OCI-LY7 (cell line): ENCODE measurements at regions not wholly inside any gene's neighbourhood (a gene's known extent, or its start where the extent isn't known, plus 50 kb on each side); places are given as distances from the start of the nearest gene placed in this dataset.

Experiments used
- BruUV-seq: library from RNA; stranded (reverse); fragments of 400-500 nt; replicated peaks from 2 replicates; lab custom pipeline; 2021; lab: Mats Ljungman, UMichigan
- CTCF ChIA-PET: fragments of 300-600 bp; sonication (Branson Sonifier 250); formaldehyde crosslinking; loops from one replicate; lab custom pipeline; 2022; ENCODE audit warnings: antibody characterized with exemption; ENCODE audit not compliant: unreplicated experiment; lab: Charles Lee
- POLR2A ChIA-PET: fragments of 300-600 bp; sonication (Branson Sonifier 250); formaldehyde crosslinking; loops from one replicate; lab custom pipeline; 2022; ENCODE audit warnings: antibody characterized with exemption; lab: Charles Lee
- DNase-seq: peaks from one replicate; pipeline ENCODE4 v3.0.0-alpha.2; 2015; ENCODE audit warnings: low spot score
- H2AFZ ChIP-seq: fragments of 200-600 bp; sonication (generic), shearing (Covaris generic); 2 replicates; pipeline ENCODE4 v1.6.1; 2014; ENCODE audit warnings: mild to moderate bottlenecking, antibody characterized with exemption, low read length, moderate library complexity
- H3K27ac ChIP-seq: fragments of 200-600 bp; sonication (generic); 2 replicates; pipeline ENCODE4 v1.5.1; 2014; ENCODE audit warnings: mixed run types, low read depth, mild to moderate bottlenecking, moderate library complexity, low read length, inconsistent platforms; ENCODE audit not compliant: poor library complexity, severe bottlenecking
- H3K36me3 ChIP-seq: fragments of 200-600 bp; sonication (generic); 2 replicates; pipeline ENCODE4 v1.6.1; 2014; ENCODE audit warnings: mild to moderate bottlenecking, antibody characterized with exemption, low read length, moderate library complexity, mixed read lengths; ENCODE audit not compliant: insufficient read depth
- H3K4me1 ChIP-seq: fragments of 200-600 bp; sonication (generic); 2 replicates; pipeline ENCODE4 v1.5.1; 2014; ENCODE audit warnings: mild to moderate bottlenecking, low read length; ENCODE audit not compliant: insufficient read depth, poor library complexity, severe bottlenecking
- H3K4me2 ChIP-seq: fragments of 200-600 bp; sonication (generic); 2 replicates; pipeline ENCODE4 v1.6.1; 2014; ENCODE audit warnings: mild to moderate bottlenecking, low read length
- H3K4me3 ChIP-seq: fragments of 200-600 bp; sonication (generic); 2 replicates; pipeline ENCODE4 v1.5.1; 2014; ENCODE audit warnings: mild to moderate bottlenecking, low read depth, low read length; ENCODE audit not compliant: poor library complexity, severe bottlenecking
- H3K79me2 ChIP-seq: fragments of 200-600 bp; sonication (generic); 2 replicates; pipeline ENCODE4 v1.6.1; 2016; ENCODE audit warnings: low read depth, mild to moderate bottlenecking, low read length, moderate library complexity, mixed read lengths; ENCODE audit not compliant: insufficient read depth
- H3K9me2 ChIP-seq: fragments of 200-600 bp; sonication (generic); 2 replicates; pipeline ENCODE4 v1.6.1; 2016; ENCODE audit warnings: mild to moderate bottlenecking, low read length, mixed read lengths; ENCODE audit not compliant: insufficient read depth
- H3K9me3 ChIP-seq: fragments of 200-600 bp; sonication (generic); 2 replicates; pipeline ENCODE4 v1.6.1; 2014; ENCODE audit warnings: mild to moderate bottlenecking, mixed run types, low read length, mixed read lengths
- H4K20me1 ChIP-seq: fragments of 200-600 bp; sonication (generic); 2 replicates; pipeline ENCODE4 v1.6.1; 2014; ENCODE audit warnings: mild to moderate bottlenecking, antibody characterized with exemption, low read length, moderate library complexity, mixed read lengths; ENCODE audit not compliant: insufficient read depth
- CTCF ChIP-seq: fragments of 200-600 bp; sonication (generic); conservative IDR thresholded peaks from 2 replicates; pipeline ENCODE4 v1.5.1; 2014; ENCODE audit warnings: mild to moderate bottlenecking, antibody characterized with exemption, low read length, moderate library complexity, mixed read lengths
- EZH2phosphoT487 ChIP-seq: fragments of 200-600 bp; sonication (generic); IDR thresholded peaks from 2 replicates; pipeline ENCODE4 v1.6.1; 2018; ENCODE audit warnings: low read depth, borderline replicate concordance, mild to moderate bottlenecking, mixed run types, antibody characterized with exemption, low read length, moderate library complexity, mixed read lengths
- intact Hi-C: fragments of 100-400 bp; cut with micrococcal nuclease; formaldehyde crosslinking; loops from one replicate; pipeline ENCODE4 v1.10.0; 2022; ENCODE audit not compliant: unreplicated experiment

GRCh38 chr13:44806826-44807225 lies 182.4 kb downstream of the NUFIP1 start:
- H3K9me3 ChIP-seq = no peaks in the 10 kb centered on the region
- no peak for DNase-seq
- no TSS peak for BruUV-seq
- TF ChIP-seq CTCF = no peak
- TF ChIP-seq EZH2phosphoT487 = no peak
- H3K4me2 ChIP-seq = no peak overlapping the region
- H3K79me2 ChIP-seq = no peaks in the 10 kb centered on the region
- no peak overlapping the region for H3K27ac ChIP-seq
- H4K20me1 ChIP-seq = no peaks in the 10 kb centered on the region
- H3K9me2 ChIP-seq = no peaks in the 10 kb centered on the region
- H3K36me3 ChIP-seq = no peaks in the 10 kb centered on the region
- POLR2A ChIA-PET = no interaction called here
- no peaks in the 10 kb centered on the region for H3K4me1 ChIP-seq
- intact Hi-C loops = no loop called here
- no peak overlapping the region for H3K4me3 ChIP-seq
- no peak overlapping the region for H2AFZ ChIP-seq
- CTCF ChIA-PET = no interaction called here

GRCh38 chr13:44805585-44805984 lies 183.7 kb downstream of the NUFIP1 start:
- no peak overlapping the region for H3K4me2 ChIP-seq
- no peak overlapping the region for H3K27ac ChIP-seq
- BruUV-seq = no TSS peak
- H3K9me3 ChIP-seq = no peaks in the 10 kb centered on the region
- H4K20me1 ChIP-seq = no peaks in the 10 kb centered on the region
- TF ChIP-seq CTCF = no peak
- no peak for TF ChIP-seq EZH2phosphoT487
- no peaks in the 10 kb centered on the region for H3K4me1 ChIP-seq
- H2AFZ ChIP-seq = no peak overlapping the region
- H3K9me2 ChIP-seq = no peaks in the 10 kb centered on the region
- no peaks in the 10 kb centered on the region for H3K36me3 ChIP-seq
- ChIA-PET POLR2A (no interaction called here), CTCF (no interaction called here)
- DNase-seq = no peak
- H3K4me3 ChIP-seq = no peak overlapping the region
- no peaks in the 10 kb centered on the region for H3K79me2 ChIP-seq
- intact Hi-C loops = no loop called here

DNA sequence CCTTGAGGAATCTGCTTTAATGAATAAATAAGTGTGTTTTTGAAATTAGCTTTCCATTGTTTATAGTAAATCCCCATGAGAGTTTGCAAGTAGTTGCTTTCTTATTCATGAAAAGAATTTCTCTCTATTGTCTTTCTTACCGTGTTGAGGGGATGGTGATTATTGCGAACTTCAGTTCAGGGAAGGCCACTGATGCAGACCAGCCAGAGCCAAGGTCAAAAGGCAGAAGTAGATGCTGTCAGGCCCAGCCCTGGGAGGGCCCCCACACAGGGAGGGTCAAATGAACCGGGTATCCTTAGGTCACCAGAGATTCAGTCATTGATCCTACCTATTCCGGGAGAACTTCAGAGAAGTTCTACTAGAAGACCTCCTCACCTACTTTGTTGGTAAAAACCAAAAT lies 185.9 kb downstream of the NUFIP1 start:
- Histone ChIP-seq H3K79me2 (no peaks in the 10 kb centered on the region), H3K4me3 (no peak overlapping the region), H4K20me1 (no peaks in the 10 kb centered on the region), H3K27ac (no peak overlapping the region), H3K36me3 (no peaks in the 10 kb centered on the region), H3K4me1 (no peaks in the 10 kb centered on the region), H3K9me2 (no peaks in the 10 kb centered on the region), H3K4me2 (no peak overlapping the region), H2AFZ (no peak overlapping the region), H3K9me3 (no peaks in the 10 kb centered on the region)
- TF ChIP-seq EZH2phosphoT487 (no peak), CTCF (no peak)
- intact Hi-C loops = no loop called here
- ChIA-PET POLR2A (interaction anchor here (0.6 kb wide), 1 partner anchor 230 kb away, joined by 3 read pairs; no protein-coding TSS in a partner anchor), CTCF (no interaction called here)
- no peak for DNase-seq
- no TSS peak for BruUV-seq
